HG03565 (cell line): ENCODE measurements at regions not wholly inside any gene's neighbourhood (a gene's known extent, or its start where the extent isn't known, plus 50 kb on each side); places are given as distances from the start of the nearest gene placed in this dataset.

ENCODE experiments used
- ATAC-seq: cut with Tn5 transposase; IDR thresholded peaks from one replicate; pipeline ENCODE4 v1.9.1; 2021; ENCODE audit warnings: mild to moderate bottlenecking, moderate library complexity; ENCODE audit not compliant: unreplicated experiment

GRCh38 chr5:117982691-117983090 lies 1005.7 kb downstream of the DTWD2 start:
- ATAC-seq = no peak

GRCh38 chr5:117973785-117974184 lies 1014.6 kb downstream of the DTWD2 start:
- ATAC-seq = no peak

GRCh38 chr5:117955831-117956230 lies 1032.5 kb downstream of the DTWD2 start:
- no peak for ATAC-seq

GRCh38 chr5:117954331-117954730 lies 1034.0 kb downstream of the DTWD2 start:
- ATAC-seq = no peak

- ATAC-seq = no peak
These were observed 1035.1 kb downstream of the DTWD2 start for GRCh38 chr5:117953272-117953671.

- ATAC-seq = peak; percentile 39
These were observed 1040.5 kb downstream of the DTWD2 start for GRCh38 chr5:117947836-117948235.

- ATAC-seq = no peak
These were observed 1041.2 kb downstream of the DTWD2 start for GRCh38 chr5:117947121-117947520.

GRCh38 chr5:117945258-117945657 lies 1043.1 kb downstream of the DTWD2 start:
- ATAC-seq = no peak

- no peak for ATAC-seq
These were observed 1044.8 kb downstream of the DTWD2 start for GRCh38 chr5:117943541-117943940.

- no peak for ATAC-seq
These were observed 1045.4 kb downstream of the DTWD2 start for GRCh38 chr5:117942861-117943519.

- ATAC-seq = no peak
These were observed 1095.1 kb downstream of the DTWD2 start for GRCh38 chr5:117893211-117893610.

- ATAC-seq = no peak
These were observed 1096.0 kb downstream of the DTWD2 start for GRCh38 chr5:117892360-117892759.

GRCh38 chr5:117889596-117889995 lies 1098.8 kb downstream of the DTWD2 start:
- no peak for ATAC-seq

- ATAC-seq = peak; percentile 88
These were observed 1099.7 kb downstream of the DTWD2 start for GRCh38 chr5:117888688-117889087.

- no peak for ATAC-seq
These were observed 1106.7 kb downstream of the DTWD2 start for GRCh38 chr5:117881426-117882230.

GRCh38 chr5:117880932-117881331 lies 1107.4 kb downstream of the DTWD2 start:
- no peak for ATAC-seq

GRCh38 chr5:117877731-117878130 lies 1110.6 kb downstream of the DTWD2 start:
- ATAC-seq = no peak

GRCh38 chr5:117872798-117873368 lies 1115.5 kb downstream of the DTWD2 start:
- no peak for ATAC-seq

GRCh38 chr5:117869596-117869995 lies 1118.8 kb downstream of the DTWD2 start:
- ATAC-seq = no peak

- ATAC-seq = no peak
These were observed 1124.6 kb downstream of the DTWD2 start for GRCh38 chr5:117863586-117864296.

GRCh38 chr5:117860550-117860949 lies 1127.8 kb downstream of the DTWD2 start:
- ATAC-seq = no peak
